HEK293T (cell line): ENCODE measurements at regions not wholly inside any gene's neighbourhood (a gene's known extent, or its start where the extent isn't known, plus 50 kb on each side); places are given as distances from the start of the nearest gene placed in this dataset.

Source experiments
- CTCF ChIA-PET: fragments of 350-600 bp; formaldehyde crosslinking; extraction: SDS; loops from one replicate; lab custom pipeline; 2021; ENCODE audit warnings: antibody characterized with exemption, inconsistent platforms; lab: Yijun Ruan, JAX
- POLR2A ChIA-PET: fragments of 350-600 bp; formaldehyde crosslinking; extraction: SDS; loops from one replicate; lab custom pipeline; 2020; ENCODE audit warnings: antibody characterized with exemption, inconsistent platforms; lab: Yijun Ruan, JAX
- DNase-seq: peaks from one replicate; pipeline ENCODE4 v3.0.0; 2012; ENCODE audit warnings: mixed read lengths; ENCODE audit errors: extremely low spot score
- ARNT ChIP-seq: fragments of 450-650 bp; IDR thresholded peaks from 2 replicates; pipeline ENCODE4 v1.6.1; 2017; ENCODE audit warnings: mild to moderate bottlenecking
- BHLHE40 ChIP-seq: fragments of 450-650 bp; IDR thresholded peaks from 2 replicates; pipeline ENCODE4 v1.6.1; 2016; ENCODE audit warnings: mild to moderate bottlenecking, moderate library complexity, borderline replicate concordance
- CTBP1 ChIP-seq: fragments of 450-650 bp; IDR thresholded peaks from 2 replicates; pipeline ENCODE4 v1.6.1; 2016; ENCODE audit warnings: borderline replicate concordance
- ELF4 ChIP-seq: fragments of 450-650 bp; IDR thresholded peaks from 2 replicates; pipeline ENCODE4 v1.6.1; 2017; ENCODE audit warnings: antibody characterized with exemption
- FOXA1 ChIP-seq: fragments of 450-650 bp; IDR thresholded peaks from 2 replicates; pipeline ENCODE4 v1.6.1; 2016; ENCODE audit warnings: mild to moderate bottlenecking
- FOXK2 ChIP-seq: fragments of 450-650 bp; IDR thresholded peaks from 2 replicates; pipeline ENCODE4 v1.6.1; 2016; ENCODE audit warnings: mild to moderate bottlenecking
- FOXM1 ChIP-seq: fragments of 450-650 bp; IDR thresholded peaks from 2 replicates; pipeline ENCODE4 v1.6.1; 2017; ENCODE audit warnings: mild to moderate bottlenecking, borderline replicate concordance
- HDGF ChIP-seq: fragments of 450-650 bp; IDR thresholded peaks from 2 replicates; pipeline ENCODE4 v1.6.1; 2017; ENCODE audit warnings: antibody characterized with exemption, borderline replicate concordance
- L3MBTL2 ChIP-seq: fragments of 450-650 bp; conservative IDR thresholded peaks from 2 replicates; pipeline ENCODE4 v1.6.1; 2016; ENCODE audit warnings: mild to moderate bottlenecking
- LEF1 ChIP-seq: fragments of 450-650 bp; IDR thresholded peaks from 2 replicates; pipeline ENCODE4 v1.6.1; 2017; ENCODE audit warnings: mild to moderate bottlenecking, borderline replicate concordance
- NFRKB ChIP-seq: fragments of 450-650 bp; IDR thresholded peaks from 2 replicates; pipeline ENCODE4 v1.6.1; 2016; ENCODE audit warnings: mild to moderate bottlenecking, moderate library complexity
- PKNOX1 ChIP-seq: fragments of 450-650 bp; IDR thresholded peaks from 2 replicates; pipeline ENCODE4 v1.6.1; 2016
- SP1 ChIP-seq: fragments of 450-650 bp; IDR thresholded peaks from 2 replicates; pipeline ENCODE4 v1.6.1; 2017
- SUZ12 ChIP-seq: fragments of 450-650 bp; IDR thresholded peaks from 2 replicates; pipeline ENCODE4 v1.6.1; 2016; ENCODE audit warnings: mild to moderate bottlenecking
- TARDBP ChIP-seq: fragments of 450-650 bp; IDR thresholded peaks from 2 replicates; pipeline ENCODE4 v1.6.1; 2016
- ZNF384 ChIP-seq: fragments of 450-650 bp; IDR thresholded peaks from 2 replicates; pipeline ENCODE4 v1.6.1; 2016

- no peak for DNase-seq
- TF ChIP-seq TARDBP = no peak
- no peak for TF ChIP-seq CTBP1
- no peak for TF ChIP-seq BHLHE40
- TF ChIP-seq PKNOX1 = no peak
- TF ChIP-seq FOXK2 = no peak
- no peak for TF ChIP-seq ELF4
- no peak for TF ChIP-seq NFRKB
- no peak for TF ChIP-seq FOXA1
- no peak for TF ChIP-seq LEF1
- no peak for TF ChIP-seq ZNF384
- no peak for TF ChIP-seq L3MBTL2
- no peak for TF ChIP-seq FOXM1
- no peak for TF ChIP-seq HDGF
- no peak for TF ChIP-seq SP1
- ChIA-PET CTCF (no interaction called here), POLR2A (no interaction called here)
Observed at GRCh38 chr12:65653946-65654629, 170.2 kb upstream of the HMGA2 start.

- no peak for DNase-seq
- ChIA-PET CTCF (no interaction called here), POLR2A (no interaction called here)
- TF ChIP-seq PKNOX1 (no peak), ELF4 (no peak), SP1 (no peak), NFRKB (no peak), ZNF384 (no peak), TARDBP (no peak), HDGF (no peak), BHLHE40 (no peak), ARNT (no peak)
Observed at GRCh38 chr12:65655074-65655493, 169.2 kb upstream of the HMGA2 start.

- no peak for DNase-seq
- CTCF ChIA-PET = no interaction called here
- TF ChIP-seq SUZ12 (no peak), ARNT (no peak), TARDBP (no peak), ELF4 (no peak), L3MBTL2 (no peak), BHLHE40 (no peak), SP1 (no peak), CTBP1 (no peak), LEF1 (no peak), PKNOX1 (no peak), FOXK2 (no peak), FOXM1 (no peak), HDGF (no peak), FOXA1 (no peak), ZNF384 (no peak), NFRKB (no peak)
- POLR2A ChIA-PET = no interaction called here
Observed at GRCh38 chr12:65656156-65656882, 168.0 kb upstream of the HMGA2 start.

- CTCF ChIA-PET = no interaction called here
- TF ChIP-seq PKNOX1 = no peak
- TF ChIP-seq ZNF384 = no peak
- no peak for TF ChIP-seq SUZ12
- no peak for TF ChIP-seq ELF4
- no peak for TF ChIP-seq CTBP1
- no peak for TF ChIP-seq BHLHE40
- TF ChIP-seq FOXM1 = no peak
- no peak for DNase-seq
- POLR2A ChIA-PET = no interaction called here
Observed at GRCh38 chr12:65656891-65657351, 167.4 kb upstream of the HMGA2 start.

GRCh38 chr12:65657635-65658034, 166.6 kb upstream of the HMGA2 start:
- DNase-seq = no peak
- POLR2A ChIA-PET = no interaction called here
- CTCF ChIA-PET = no interaction called here

More at GRCh38 chr12:65657635-65658034, 166.6 kb upstream of the HMGA2 start:
- TF ChIP-seq NFRKB (no peak), LEF1 (no peak), PKNOX1 (no peak), SUZ12 (no peak), FOXA1 (no peak), SP1 (no peak), ELF4 (no peak), BHLHE40 (no peak), CTBP1 (no peak), ARNT (no peak), FOXK2 (no peak), TARDBP (no peak), ZNF384 (no peak), HDGF (no peak)
